ENCODE measurements at regions not wholly inside any gene's neighbourhood (a gene's known extent, or its start where the extent isn't known, plus 50 kb on each side); places are given as distances from the start of the nearest gene placed in this dataset.

DNA sequence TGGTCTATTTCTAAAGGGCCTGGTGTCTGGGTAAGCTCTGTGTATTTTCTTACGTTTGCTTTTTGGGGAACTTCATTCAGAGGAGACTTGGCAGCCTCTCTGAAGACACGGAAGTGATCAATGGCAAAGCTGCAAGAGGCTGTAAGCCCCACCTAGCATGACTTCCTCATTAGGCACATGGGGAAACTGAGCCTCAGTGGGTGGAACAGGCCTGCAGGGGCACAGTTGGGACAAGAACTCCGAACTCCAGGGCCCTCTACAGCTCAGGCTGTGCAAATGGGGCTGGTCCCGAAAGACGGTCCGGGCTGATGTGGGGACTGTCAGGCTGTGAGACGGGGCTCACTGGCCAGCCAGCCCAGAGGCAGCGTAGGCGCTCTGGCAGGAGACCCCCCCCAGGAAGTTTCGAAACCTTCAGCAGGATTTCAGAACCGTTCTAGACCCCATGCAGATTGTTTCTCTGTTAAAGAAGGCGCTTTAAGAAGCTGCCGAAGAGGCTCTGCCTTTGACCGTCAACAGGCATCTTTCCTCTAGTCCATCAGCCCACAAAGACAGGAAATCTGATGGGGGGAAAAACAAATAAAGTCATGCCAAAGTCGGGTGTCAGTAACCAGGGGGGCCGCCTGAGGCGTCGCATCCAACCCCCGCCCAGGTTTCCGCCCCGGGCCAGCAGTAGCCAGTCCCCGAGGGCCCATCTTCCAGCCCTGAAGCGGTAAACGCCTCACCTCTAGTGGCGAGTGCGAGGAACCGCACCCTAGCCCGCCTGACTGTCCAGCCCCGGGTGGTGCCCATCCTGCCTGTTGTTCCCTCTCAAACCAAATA is 79.8 kb upstream of the TBC1D3K start:
- Histone ChIP-seq H3K23ac (ENCODE audit: low read depth, low read length, poor library complexity) (peak overlapping the region; percentile 36), H3K27me3 (ENCODE audit: control insufficient read depth in 3 of 3, insufficient read depth in 3 of 3, low read depth in 1 of 3, low read length in 3 of 3) (peaks cover 0 to 5% (median 3%) of the 10 kb centered on the region in 3 experiments), H2AFZ (ENCODE audit: low read length) (peak overlapping the region; percentile 55), H3K4me3 (ENCODE audit: low read length in 2 of 2) (peak overlapping the region in 1 of 2 donors; percentile 10), H3K4me1 (ENCODE audit: control insufficient read depth in 2 of 2, insufficient read depth in 1 of 2, low read depth in 1 of 2, low read length in 2 of 2) (peaks cover 0 to 4% of the 10 kb centered on the region in 2 donors), H2BK5ac (ENCODE audit: low read length) (no peak overlapping the region), H3K4ac (ENCODE audit: low read length) (no peak overlapping the region), H3K4me2 (ENCODE audit: insufficient read depth, low read length, poor library complexity, severe bottlenecking) (peak overlapping the region; percentile 15), H3K9me3 (replicated peaks in 1 of 2; ENCODE audit: control insufficient read depth in 2 of 2, insufficient read depth in 1 of 2, low read depth in 1 of 2, low read length in 2 of 2) (no peaks in the 10 kb centered on the region), H3K9ac (ENCODE audit: low read depth, low read length, poor library complexity) (no peak overlapping the region), H2AK5ac (ENCODE audit: low read depth, low read length) (no peak overlapping the region), H2BK120ac (ENCODE audit: low read depth, low read length) (no peak overlapping the region), H3K79me1 (ENCODE audit: low read depth, low read length) (no peaks in the 10 kb centered on the region), H3K18ac (ENCODE audit: low read length) (peak overlapping the region; percentile 84), H3K14ac (ENCODE audit: low read length) (no peak overlapping the region), H3K27ac (replicated peaks; ENCODE audit: low read length) (no peak overlapping the region), H2BK15ac (ENCODE audit: low read length) (no peak overlapping the region), H4K8ac (ENCODE audit: low read depth, low read length) (no peak overlapping the region), H2BK12ac (ENCODE audit: low read length) (no peak overlapping the region), H4K91ac (ENCODE audit: low read depth, low read length, poor library complexity) (no peak overlapping the region), H3K36me3 (replicated peaks in 1 of 2; ENCODE audit: control insufficient read depth in 2 of 2, insufficient read depth in 2 of 2, low read length in 2 of 2) (no peaks in the 10 kb centered on the region)
- DNase-seq (ENCODE audit: low spot score), result peak; percentile 47
- no CpG with 5 or more reads among the region's 29 CpGs for WGBS, 2 donors (ENCODE audit: extremely low coverage in 2 of 2, insufficient read length in 2 of 2, insufficient replicate concordance in 1 of 2)

DNA sequence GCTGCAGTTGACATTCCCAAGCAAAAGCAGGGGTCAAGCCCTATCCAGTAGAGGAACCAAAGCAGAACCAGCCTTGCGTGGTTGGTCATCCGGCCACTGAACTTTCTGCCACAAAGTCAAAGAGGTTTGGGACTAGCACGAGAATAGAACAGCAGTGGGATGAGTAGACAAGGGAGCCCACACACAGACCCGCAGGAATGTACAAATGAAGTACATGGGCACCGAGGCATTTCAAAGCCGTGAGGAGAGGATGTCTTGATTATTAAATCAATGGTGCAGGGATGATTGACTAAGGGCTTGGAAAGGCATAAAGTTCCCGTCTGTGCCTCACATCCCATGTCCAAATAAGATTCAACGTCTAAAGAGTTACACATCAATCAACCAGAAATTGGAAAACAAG is 81.8 kb upstream of the TBC1D3K start:
- Histone ChIP-seq H3K4me3 (ENCODE audit: low read length in 2 of 2) (no peak overlapping the region), H3K4me1 (ENCODE audit: control insufficient read depth in 2 of 2, insufficient read depth in 1 of 2, low read depth in 1 of 2, low read length in 2 of 2) (peaks cover 0 to 4% of the 10 kb centered on the region in 2 donors), H3K14ac (ENCODE audit: low read length) (no peak overlapping the region), H3K27me3 (ENCODE audit: control insufficient read depth in 3 of 3, insufficient read depth in 3 of 3, low read depth in 1 of 3, low read length in 3 of 3) (peaks cover 0 to 5% (median 3%) of the 10 kb centered on the region in 3 experiments), H3K79me1 (ENCODE audit: low read depth, low read length) (no peaks in the 10 kb centered on the region), H2AFZ (ENCODE audit: low read length) (no peak overlapping the region), H3K18ac (ENCODE audit: low read length) (no peak overlapping the region), H3K27ac (replicated peaks; ENCODE audit: low read length) (no peak overlapping the region), H2BK12ac (ENCODE audit: low read length) (no peak overlapping the region), H3K23ac (ENCODE audit: low read depth, low read length, poor library complexity) (no peak overlapping the region), H4K91ac (ENCODE audit: low read depth, low read length, poor library complexity) (no peak overlapping the region), H2BK15ac (ENCODE audit: low read length) (no peak overlapping the region), H3K4me2 (ENCODE audit: insufficient read depth, low read length, poor library complexity, severe bottlenecking) (no peak overlapping the region), H3K36me3 (replicated peaks in 1 of 2; ENCODE audit: control insufficient read depth in 2 of 2, insufficient read depth in 2 of 2, low read length in 2 of 2) (no peaks in the 10 kb centered on the region), H2BK5ac (ENCODE audit: low read length) (no peak overlapping the region), H2AK5ac (ENCODE audit: low read depth, low read length) (no peak overlapping the region), H4K8ac (ENCODE audit: low read depth, low read length) (no peak overlapping the region), H3K4ac (ENCODE audit: low read length) (no peak overlapping the region), H3K9me3 (replicated peaks in 1 of 2; ENCODE audit: control insufficient read depth in 2 of 2, insufficient read depth in 1 of 2, low read depth in 1 of 2, low read length in 2 of 2) (no peaks in the 10 kb centered on the region), H3K9ac (ENCODE audit: low read depth, low read length, poor library complexity) (no peak overlapping the region), H2BK120ac (ENCODE audit: low read depth, low read length) (no peak overlapping the region)
- no CpG with 5 or more reads among the region's 8 CpGs for WGBS, 2 donors (ENCODE audit: extremely low coverage in 2 of 2, insufficient read length in 2 of 2, insufficient replicate concordance in 1 of 2)
- DNase-seq (ENCODE audit: low spot score), result no peak

DNA sequence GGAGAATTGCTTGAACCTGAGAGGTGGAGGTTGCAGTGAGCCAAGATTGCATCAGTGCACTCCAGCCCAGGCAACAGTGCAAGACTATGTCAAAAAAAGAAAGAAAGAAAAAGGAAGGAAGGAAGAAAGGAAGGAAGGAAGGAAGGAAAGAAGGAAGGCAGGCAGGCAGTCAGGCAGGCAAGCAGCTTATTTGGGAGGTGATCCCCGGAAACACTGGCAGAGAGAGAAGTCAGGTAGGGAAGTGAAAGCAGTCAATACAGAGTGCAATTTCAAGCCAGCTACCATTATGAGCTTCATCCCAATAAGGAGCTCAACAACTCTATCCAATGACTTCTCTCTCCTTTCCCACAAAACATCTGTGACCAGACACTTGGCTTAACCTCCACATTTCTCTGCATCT is 83.0 kb upstream of the TBC1D3K start:
- H3K4me1 ChIP-seq (ENCODE audit: control insufficient read depth in 2 of 2, insufficient read depth in 1 of 2, low read depth in 1 of 2, low read length in 2 of 2), result peaks cover 0 to 6% of the 10 kb centered on the region in 2 donors
- no peaks in the 10 kb centered on the region for H3K36me3 ChIP-seq (replicated peaks in 1 of 2; ENCODE audit: control insufficient read depth in 2 of 2, insufficient read depth in 2 of 2, low read length in 2 of 2)
- no peaks in the 10 kb centered on the region for H3K9me3 ChIP-seq (replicated peaks in 1 of 2; ENCODE audit: control insufficient read depth in 2 of 2, insufficient read depth in 1 of 2, low read depth in 1 of 2, low read length in 2 of 2)
- H2BK12ac ChIP-seq (ENCODE audit: low read length), result no peak overlapping the region
- no peak overlapping the region for H3K4me2 ChIP-seq (ENCODE audit: insufficient read depth, low read length, poor library complexity, severe bottlenecking)
- H4K91ac ChIP-seq (ENCODE audit: low read depth, low read length, poor library complexity), result no peak overlapping the region
- H2AK5ac ChIP-seq (ENCODE audit: low read depth, low read length), result no peak overlapping the region
- H3K79me1 ChIP-seq (ENCODE audit: low read depth, low read length), result no peaks in the 10 kb centered on the region
- H3K27me3 ChIP-seq (ENCODE audit: control insufficient read depth in 3 of 3, insufficient read depth in 3 of 3, low read depth in 1 of 3, low read length in 3 of 3), result peaks cover 0 to 5% (median 3%) of the 10 kb centered on the region in 3 experiments
- no peak overlapping the region for H3K9ac ChIP-seq (ENCODE audit: low read depth, low read length, poor library complexity)
- no peak overlapping the region for H2BK15ac ChIP-seq (ENCODE audit: low read length)
- no peak for DNase-seq (ENCODE audit: low spot score)
- H3K4ac ChIP-seq (ENCODE audit: low read length), result no peak overlapping the region
- no peak overlapping the region for H2AFZ ChIP-seq (ENCODE audit: low read length)
- no peak overlapping the region for H4K8ac ChIP-seq (ENCODE audit: low read depth, low read length)
- no peak overlapping the region for H3K14ac ChIP-seq (ENCODE audit: low read length)
- H2BK5ac ChIP-seq (ENCODE audit: low read length), result no peak overlapping the region
- no peak overlapping the region for H3K27ac ChIP-seq (replicated peaks; ENCODE audit: low read length)
- no peak overlapping the region for H3K18ac ChIP-seq (ENCODE audit: low read length)
- no peak overlapping the region for H3K23ac ChIP-seq (ENCODE audit: low read depth, low read length, poor library complexity)
- no peak overlapping the region for H2BK120ac ChIP-seq (ENCODE audit: low read depth, low read length)
- WGBS, 2 donors (ENCODE audit: extremely low coverage in 2 of 2, insufficient read length in 2 of 2, insufficient replicate concordance in 1 of 2), result no CpG with 5 or more reads among the region's 1 CpG
- H3K4me3 ChIP-seq (ENCODE audit: low read length in 2 of 2), result no peak overlapping the region

DNA sequence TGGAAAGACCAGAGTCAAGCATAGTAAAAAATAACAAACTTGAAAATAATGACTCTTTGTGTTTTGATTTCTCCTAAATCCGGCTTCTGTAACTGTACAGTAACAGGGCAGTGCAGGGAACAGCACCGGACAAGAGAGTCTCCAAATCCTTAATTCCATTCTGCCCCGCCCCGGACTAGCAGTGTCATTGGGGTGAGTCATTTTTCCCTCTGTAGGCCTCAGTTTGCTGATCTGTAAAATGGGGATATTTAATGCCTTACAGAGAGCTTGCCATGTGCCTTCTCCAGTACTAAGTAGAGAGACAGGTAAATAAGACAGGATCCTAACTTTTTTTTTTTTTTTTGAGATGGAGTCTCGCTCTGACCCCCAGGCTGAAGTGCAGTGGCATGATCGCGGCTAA is 83.6 kb upstream of the TBC1D3K start:
- Histone ChIP-seq H2BK120ac (ENCODE audit: low read depth, low read length) (no peak overlapping the region), H2BK15ac (ENCODE audit: low read length) (no peak overlapping the region), H4K8ac (ENCODE audit: low read depth, low read length) (no peak overlapping the region), H3K79me1 (ENCODE audit: low read depth, low read length) (no peaks in the 10 kb centered on the region), H3K27ac (replicated peaks; ENCODE audit: low read length) (no peak overlapping the region), H3K27me3 (ENCODE audit: control insufficient read depth in 3 of 3, insufficient read depth in 3 of 3, low read depth in 1 of 3, low read length in 3 of 3) (peaks cover 0 to 5% (median 3%) of the 10 kb centered on the region in 3 experiments), H3K14ac (ENCODE audit: low read length) (no peak overlapping the region), H2BK5ac (ENCODE audit: low read length) (no peak overlapping the region), H2AK5ac (ENCODE audit: low read depth, low read length) (no peak overlapping the region), H4K91ac (ENCODE audit: low read depth, low read length, poor library complexity) (no peak overlapping the region), H3K4me2 (ENCODE audit: insufficient read depth, low read length, poor library complexity, severe bottlenecking) (no peak overlapping the region), H3K4me3 (ENCODE audit: low read length in 2 of 2) (no peak overlapping the region), H3K36me3 (replicated peaks in 1 of 2; ENCODE audit: control insufficient read depth in 2 of 2, insufficient read depth in 2 of 2, low read length in 2 of 2) (no peaks in the 10 kb centered on the region), H3K9ac (ENCODE audit: low read depth, low read length, poor library complexity) (no peak overlapping the region), H3K4me1 (ENCODE audit: control insufficient read depth in 2 of 2, insufficient read depth in 1 of 2, low read depth in 1 of 2, low read length in 2 of 2) (peaks cover 0 to 6% of the 10 kb centered on the region in 2 donors), H3K9me3 (replicated peaks in 1 of 2; ENCODE audit: control insufficient read depth in 2 of 2, insufficient read depth in 1 of 2, low read depth in 1 of 2, low read length in 2 of 2) (no peaks in the 10 kb centered on the region), H3K18ac (ENCODE audit: low read length) (no peak overlapping the region), H2AFZ (ENCODE audit: low read length) (no peak overlapping the region), H3K4ac (ENCODE audit: low read length) (no peak overlapping the region), H3K23ac (ENCODE audit: low read depth, low read length, poor library complexity) (no peak overlapping the region), H2BK12ac (ENCODE audit: low read length) (no peak overlapping the region)
- WGBS, 2 donors (ENCODE audit: extremely low coverage in 2 of 2, insufficient read length in 2 of 2, insufficient replicate concordance in 1 of 2), result no CpG with 5 or more reads among the region's 7 CpGs
- DNase-seq (ENCODE audit: low spot score), result no peak
